ENCODE measurements at regions not wholly inside any gene's neighbourhood (a gene's known extent, or its start where the extent isn't known, plus 50 kb on each side); places are given as distances from the start of the nearest gene placed in this dataset.

GRCh38 chr4:3863841-3864741 lies 97.9 kb downstream of the ADRA2C start:
- no peak for TF ChIP-seq CTCF (IDR thresholded peaks at IDR 0.05; ENCODE audit: low read depth, low read length)
- no peak for TF ChIP-seq EZH2phosphoT487 (IDR thresholded peaks at IDR 0.05; ENCODE audit: low read depth)

All from OCI-LY3 (cell line).